A549 (cell line): ENCODE measurements at regions not wholly inside any gene's neighbourhood (a gene's known extent, or its start where the extent isn't known, plus 50 kb on each side); places are given as distances from the start of the nearest gene placed in this dataset.
"Not testable (repeated sequence)": the region's sequence is repeated elsewhere in the genome, so short reads cannot be mapped to it uniquely, and the experiment has no call there.

Experiments used
- CEBPB ChIP-seq, 2 experiments: fragments of >200 bp in 1 of 2; sonication (Bioruptor Twin) in 1 of 2; formaldehyde crosslinking in 1 of 2; IDR thresholded peaks; 2 replicates each; pipeline ENCODE4 v1.6.1; 2012 to 2016
- CHD2 ChIP-seq: fragments of 150-350 bp; IDR thresholded peaks from 2 replicates; pipeline ENCODE4 v1.6.1; 2014; ENCODE audit warnings: low read length; ENCODE audit not compliant: partially characterized antibody
- CTCF ChIP-seq: fragments of >200 bp; sonication (Bioruptor Twin); formaldehyde crosslinking; IDR thresholded peaks from 3 replicates; pipeline ENCODE4 v1.5.1; 2016
- EHMT2 ChIP-seq: fragments of 200-600 bp; sonication (generic); IDR thresholded peaks from 2 replicates; pipeline ENCODE4 v1.6.1; 2016; ENCODE audit warnings: antibody characterized with exemption, low read depth, mild to moderate bottlenecking, moderate library complexity
- EP300 ChIP-seq, 2 experiments: fragments of >200 bp; sonication (Bioruptor Twin); formaldehyde crosslinking; IDR thresholded peaks; 2 replicates in 1 of 2; 3 replicates in 1 of 2; pipeline ENCODE4 v1.6.1; 2016 to 2017
- ESRRA ChIP-seq: fragments of 150-350 bp; IDR thresholded peaks from 2 replicates; pipeline ENCODE4 v1.6.1; 2014; ENCODE audit warnings: mild to moderate bottlenecking, low read length, borderline replicate concordance
- HEYL ChIP-seq: fragments of 250-450 bp; sonication (Bioruptor Pico); IDR thresholded peaks from 2 replicates; pipeline ENCODE4 v1.8.0; 2021; ENCODE audit warnings: mild to moderate bottlenecking, moderate library complexity
- MAZ ChIP-seq: fragments of 150-350 bp; IDR thresholded peaks from 2 replicates; pipeline ENCODE4 v1.6.1; 2014; ENCODE audit warnings: antibody characterized with exemption, low read depth, low read length, borderline replicate concordance
- POLR2A ChIP-seq: IDR thresholded peaks from 2 replicates; pipeline ENCODE4 v1.6.1; 2012; ENCODE audit warnings: mild to moderate bottlenecking, low read length
- RFX5 ChIP-seq: fragments of 450-650 bp; IDR thresholded peaks from 2 replicates; pipeline ENCODE4 v1.7.1; 2014; ENCODE audit warnings: antibody characterized with exemption, mild to moderate bottlenecking, moderate library complexity
- SREBF2 ChIP-seq: fragments of 450-650 bp; IDR thresholded peaks from 2 replicates; pipeline ENCODE4 v1.6.1; 2014; ENCODE audit warnings: mild to moderate bottlenecking, moderate library complexity
- ZFP36 ChIP-seq: fragments of 450-650 bp; IDR thresholded peaks from 2 replicates; pipeline ENCODE4 v1.6.1; 2014; ENCODE audit warnings: borderline replicate concordance; ENCODE audit not compliant: partially characterized antibody
- TF ChIP-seq, protein P1 (sequence below): fragments of >200 bp; sonication (Bioruptor Twin); formaldehyde crosslinking; IDR thresholded peaks from 3 replicates; pipeline ENCODE4 v1.6.1; 2016

- TF ChIP-seq CEBPB (IDR thresholded peaks at IDR 0.05); EP300 (IDR thresholded peaks at IDR 0.05); CTCF; RFX5; POLR2A; CHD2; ESRRA; HEYL (CRISPR knock-in tag); EHMT2; ZFP36; SREBF2; MAZ: not testable (repeated sequence)
- TF ChIP-seq, protein P1, sequence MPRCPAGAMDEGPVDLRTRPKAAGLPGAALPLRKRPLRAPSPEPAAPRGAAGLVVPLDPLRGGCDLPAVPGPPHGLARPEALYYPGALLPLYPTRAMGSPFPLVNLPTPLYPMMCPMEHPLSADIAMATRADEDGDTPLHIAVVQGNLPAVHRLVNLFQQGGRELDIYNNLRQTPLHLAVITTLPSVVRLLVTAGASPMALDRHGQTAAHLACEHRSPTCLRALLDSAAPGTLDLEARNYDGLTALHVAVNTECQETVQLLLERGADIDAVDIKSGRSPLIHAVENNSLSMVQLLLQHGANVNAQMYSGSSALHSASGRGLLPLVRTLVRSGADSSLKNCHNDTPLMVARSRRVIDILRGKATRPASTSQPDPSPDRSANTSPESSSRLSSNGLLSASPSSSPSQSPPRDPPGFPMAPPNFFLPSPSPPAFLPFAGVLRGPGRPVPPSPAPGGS, result not testable (repeated sequence)
Measured at GRCh38 chr1:125122579-125122978, 3937.8 kb downstream of the SRGAP2C start.
